ENCODE measurements at regions not wholly inside any gene's neighbourhood (a gene's known extent, or its start where the extent isn't known, plus 50 kb on each side); places are given as distances from the start of the nearest gene placed in this dataset.

- no peak for DNase-seq (ENCODE audit: low spot score)
- Histone ChIP-seq H3K36me3 (replicated peaks; ENCODE audit: insufficient read depth, low read depth) (no peaks in the 10 kb centered on the region), H3K4me2 (no peak overlapping the region), H3K4me3 (no peak overlapping the region), H3K4me1 (ENCODE audit: insufficient read depth) (peaks cover 16% of the 10 kb centered on the region), H3K79me2 (no peaks in the 10 kb centered on the region), H3K9me2 (replicated peaks; ENCODE audit: insufficient read depth) (no peaks in the 10 kb centered on the region), H3K27me3 (no peaks in the 10 kb centered on the region), H3K9me3 (ENCODE audit: low read depth) (no peaks in the 10 kb centered on the region), H4K20me1 (ENCODE audit: insufficient read depth, poor library complexity, severe bottlenecking) (no peaks in the 10 kb centered on the region), H2AFZ (no peak overlapping the region), H3K27ac (no peak overlapping the region)
- 94% methylated on average over 5 of the region's 5 CpGs for WGBS (ENCODE audit: low lambda C conversion rate, missing lambda C conversion rate)
- no peak for TF ChIP-seq EZH2 (IDR thresholded peaks at IDR 0.05; ENCODE audit: borderline replicate concordance)
- TF ChIP-seq EZH2phosphoT487 (IDR thresholded peaks at IDR 0.05; ENCODE audit: low read depth, severe bottlenecking, unreplicated experiment), result no peak
- no peak for TF ChIP-seq CTCF (IDR thresholded peaks at IDR 0.05; ENCODE audit: poor library complexity)
Measured at GRCh38 chr9:89843074-89843473, 238.3 kb downstream of the GADD45G start.

GRCh38 chr9:89843591-89843990 lies 238.8 kb downstream of the GADD45G start:
- H3K9me2 ChIP-seq (replicated peaks; ENCODE audit: insufficient read depth), result no peaks in the 10 kb centered on the region

GRCh38 chr9:89844075-89844474 lies 239.3 kb downstream of the GADD45G start:
- WGBS (ENCODE audit: low lambda C conversion rate, missing lambda C conversion rate), result 92% methylated on average over 5 of the region's 5 CpGs
- no peaks in the 10 kb centered on the region for H4K20me1 ChIP-seq (ENCODE audit: insufficient read depth, poor library complexity, severe bottlenecking)
- no peak overlapping the region for H3K4me2 ChIP-seq
- TF ChIP-seq EZH2 (IDR thresholded peaks at IDR 0.05; ENCODE audit: borderline replicate concordance), result no peak
- TF ChIP-seq EZH2phosphoT487 (IDR thresholded peaks at IDR 0.05; ENCODE audit: low read depth, severe bottlenecking, unreplicated experiment), result no peak
- no peak for TF ChIP-seq CTCF (IDR thresholded peaks at IDR 0.05; ENCODE audit: poor library complexity)
- no peak for DNase-seq (ENCODE audit: low spot score)
- no peaks in the 10 kb centered on the region for H3K9me2 ChIP-seq (replicated peaks; ENCODE audit: insufficient read depth)
- H3K4me3 ChIP-seq, result no peak overlapping the region
- H3K4me1 ChIP-seq (ENCODE audit: insufficient read depth), result peaks cover 16% of the 10 kb centered on the region
- H3K27ac ChIP-seq, result peak overlapping the region; percentile 3
- no peak overlapping the region for H2AFZ ChIP-seq
- H3K27me3 ChIP-seq, result no peaks in the 10 kb centered on the region
- no peaks in the 10 kb centered on the region for H3K79me2 ChIP-seq
- H3K36me3 ChIP-seq (replicated peaks; ENCODE audit: insufficient read depth, low read depth), result no peaks in the 10 kb centered on the region
- no peaks in the 10 kb centered on the region for H3K9me3 ChIP-seq (ENCODE audit: low read depth)

More at GRCh38 chr9:89843591-89843990, 238.8 kb downstream of the GADD45G start:
- DNase-seq (ENCODE audit: low spot score), result no peak
- no peaks in the 10 kb centered on the region for H3K36me3 ChIP-seq (replicated peaks; ENCODE audit: insufficient read depth, low read depth)
- no peak overlapping the region for H3K27ac ChIP-seq
- H4K20me1 ChIP-seq (ENCODE audit: insufficient read depth, poor library complexity, severe bottlenecking), result no peaks in the 10 kb centered on the region
- no peaks in the 10 kb centered on the region for H3K79me2 ChIP-seq
- 88% methylated on average over 3 of the region's 3 CpGs for WGBS (ENCODE audit: low lambda C conversion rate, missing lambda C conversion rate)
- H3K27me3 ChIP-seq, result no peaks in the 10 kb centered on the region
- H3K4me2 ChIP-seq, result no peak overlapping the region
- no peak overlapping the region for H2AFZ ChIP-seq
- no peak for TF ChIP-seq EZH2phosphoT487 (IDR thresholded peaks at IDR 0.05; ENCODE audit: low read depth, severe bottlenecking, unreplicated experiment)
- no peak for TF ChIP-seq EZH2 (IDR thresholded peaks at IDR 0.05; ENCODE audit: borderline replicate concordance)
- no peak for TF ChIP-seq CTCF (IDR thresholded peaks at IDR 0.05; ENCODE audit: poor library complexity)
- H3K9me3 ChIP-seq (ENCODE audit: low read depth), result no peaks in the 10 kb centered on the region
- H3K4me1 ChIP-seq (ENCODE audit: insufficient read depth), result peaks cover 16% of the 10 kb centered on the region
- no peak overlapping the region for H3K4me3 ChIP-seq

GRCh38 chr9:89844535-89844934 lies 239.7 kb downstream of the GADD45G start:
- H3K27ac ChIP-seq, result peak overlapping the region; percentile 3
- H3K79me2 ChIP-seq, result no peaks in the 10 kb centered on the region
- H3K4me1 ChIP-seq (ENCODE audit: insufficient read depth), result peaks cover 16% of the 10 kb centered on the region
- no peak for TF ChIP-seq CTCF (IDR thresholded peaks at IDR 0.05; ENCODE audit: poor library complexity)
- no peak for DNase-seq (ENCODE audit: low spot score)
- H3K4me3 ChIP-seq, result no peak overlapping the region
- no peak overlapping the region for H3K4me2 ChIP-seq
- H3K27me3 ChIP-seq, result no peaks in the 10 kb centered on the region
- no peaks in the 10 kb centered on the region for H3K9me2 ChIP-seq (replicated peaks; ENCODE audit: insufficient read depth)
- no peaks in the 10 kb centered on the region for H3K9me3 ChIP-seq (ENCODE audit: low read depth)
- no peak overlapping the region for H2AFZ ChIP-seq
- no peaks in the 10 kb centered on the region for H4K20me1 ChIP-seq (ENCODE audit: insufficient read depth, poor library complexity, severe bottlenecking)
- no peaks in the 10 kb centered on the region for H3K36me3 ChIP-seq (replicated peaks; ENCODE audit: insufficient read depth, low read depth)
- WGBS (ENCODE audit: low lambda C conversion rate, missing lambda C conversion rate), result 89% methylated on average over 6 of the region's 6 CpGs

Measured in hepatocyte (in vitro differentiated cells).